ENCODE measurements at regions not wholly inside any gene's neighbourhood (a gene's known extent, or its start where the extent isn't known, plus 50 kb on each side); places are given as distances from the start of the nearest gene placed in this dataset.

GRCh38 chr12:93243689-93244513, 133.8 kb upstream of the NUDT4 start:
- DNase-seq (ENCODE audit: low read depth in 2 of 2), result no peak

DNA sequence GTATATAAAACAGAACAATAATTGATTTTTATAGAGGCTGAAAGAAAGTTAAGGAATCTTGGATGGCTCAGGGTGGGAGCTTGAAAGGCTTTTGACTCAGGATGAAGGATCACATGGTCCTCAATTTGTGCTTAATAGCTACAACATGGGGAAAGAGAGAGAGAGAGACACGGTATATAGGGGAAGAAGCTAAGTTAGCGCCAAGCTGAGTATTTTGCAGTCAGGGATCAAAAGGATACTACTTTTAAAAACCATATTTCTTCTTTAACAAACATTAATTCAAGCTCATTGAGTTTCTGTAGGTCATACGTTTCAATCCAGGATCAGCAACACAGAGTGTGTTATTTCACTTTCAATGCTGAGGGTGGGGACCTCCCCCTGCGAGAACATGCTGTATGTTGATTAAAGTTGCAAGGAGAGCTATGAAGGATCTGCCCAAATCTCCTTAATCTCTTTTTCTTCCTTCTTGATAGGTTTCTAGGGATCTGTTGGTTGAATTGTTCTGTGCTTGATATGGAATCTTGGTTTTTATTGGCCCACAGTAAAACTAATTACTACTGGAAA, 133.1 kb upstream of the NUDT4 start:
- no peak for DNase-seq (ENCODE audit: low read depth in 2 of 2)

- no peak for DNase-seq (ENCODE audit: low read depth in 2 of 2)
Measured at GRCh38 chr12:93245543-93245942, 132.2 kb upstream of the NUDT4 start.

- DNase-seq (ENCODE audit: low read depth in 2 of 2), result no peak
Measured at GRCh38 chr12:93247313-93247991, 130.3 kb upstream of the NUDT4 start.

DNA sequence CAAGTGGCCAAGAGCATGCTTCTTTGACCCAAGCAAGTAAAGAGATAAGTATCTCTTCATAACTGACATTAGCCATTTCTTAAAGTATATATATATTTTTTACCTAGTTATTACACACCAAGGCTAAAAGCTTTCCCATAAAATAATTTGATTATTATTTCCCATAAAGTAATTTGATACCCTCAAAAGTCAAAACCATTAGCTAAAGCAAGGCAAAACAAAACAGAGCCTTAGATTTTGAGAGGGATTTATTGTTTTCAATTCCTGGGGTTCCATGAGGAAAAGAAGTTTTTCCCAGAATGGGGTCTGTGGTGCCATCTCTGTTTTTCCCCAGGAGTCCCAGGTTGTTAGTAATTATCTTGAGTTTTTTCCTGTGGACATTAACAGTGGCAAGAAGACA, 125.5 kb upstream of the NUDT4 start:
- DNase-seq (ENCODE audit: low read depth in 2 of 2), result no peak

DNA sequence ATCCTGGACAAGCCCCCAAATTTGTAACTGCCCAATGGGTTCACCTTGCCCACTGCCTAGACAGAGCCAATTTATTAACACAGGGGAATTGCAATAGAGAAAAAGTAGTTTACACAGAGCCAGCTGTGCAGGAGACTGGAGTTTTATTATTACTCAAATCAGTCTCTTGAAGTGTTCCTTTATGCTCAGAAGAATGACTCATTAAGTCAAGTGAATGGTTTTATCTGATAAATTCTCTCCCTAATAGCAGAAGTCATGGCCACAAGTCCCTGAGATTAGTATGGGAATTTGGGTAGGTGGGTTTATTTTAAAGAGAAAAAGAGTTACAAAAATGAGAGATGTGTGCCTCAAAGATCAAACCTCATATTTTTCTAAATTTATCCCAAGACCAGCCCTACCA, 122.8 kb upstream of the NUDT4 start:
- no peak for DNase-seq (ENCODE audit: low read depth in 2 of 2)

- no peak for DNase-seq (ENCODE audit: low read depth in 2 of 2)
Measured at GRCh38 chr12:93256256-93256969, 121.3 kb upstream of the NUDT4 start.

DNA sequence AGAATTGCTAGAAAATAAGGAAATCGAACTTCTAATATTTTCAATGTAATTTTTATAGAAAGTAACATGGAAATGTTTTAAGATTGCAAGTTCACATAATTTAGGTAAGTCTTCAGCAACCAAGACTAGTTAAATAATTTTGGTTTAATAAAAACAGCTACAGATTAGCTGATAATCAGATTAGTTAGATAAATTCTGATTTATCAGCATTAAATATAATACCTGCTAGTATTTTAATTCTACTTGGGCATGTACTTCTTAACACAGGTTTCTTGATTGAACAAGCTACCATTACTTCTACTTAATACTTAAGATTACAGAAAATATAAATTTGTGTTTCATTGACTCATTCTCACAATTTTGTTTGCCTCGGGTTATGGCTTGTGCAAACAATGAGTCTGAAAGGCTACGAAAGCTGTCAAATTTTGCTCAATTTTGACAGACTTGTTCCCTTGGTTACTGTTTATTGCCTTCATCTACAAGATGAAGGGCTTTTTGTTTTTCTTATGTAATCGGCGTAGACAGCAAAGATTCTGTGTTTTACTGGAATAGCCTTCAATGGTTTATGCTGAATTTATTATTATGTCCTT, 116.1 kb upstream of the NUDT4 start:
- no peak for DNase-seq (ENCODE audit: low read depth in 2 of 2)

DNA sequence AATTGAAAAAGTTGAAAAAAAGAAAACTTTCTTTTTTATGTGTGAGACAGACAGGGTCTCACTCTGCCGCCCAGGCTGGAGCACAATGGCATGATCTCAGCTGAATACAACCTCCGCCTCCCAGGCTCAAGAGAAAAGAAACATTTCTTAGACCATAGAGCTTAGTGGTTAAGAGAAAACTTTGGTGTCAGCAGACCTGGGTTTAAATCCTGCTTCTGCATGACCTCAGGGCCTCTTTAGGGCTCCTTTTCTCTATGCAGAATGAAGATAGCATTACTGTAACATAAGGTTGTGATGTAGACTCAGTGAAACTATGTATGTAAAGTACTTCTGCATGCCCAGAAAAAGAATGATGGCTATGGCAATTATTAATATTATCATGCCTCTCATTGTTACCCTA, 104.7 kb upstream of the NUDT4 start:
- no peak for DNase-seq (ENCODE audit: low read depth in 2 of 2)

- DNase-seq (ENCODE audit: low read depth in 2 of 2), result no peak
Measured at GRCh38 chr12:93273834-93274564, 103.7 kb upstream of the NUDT4 start.

DNA sequence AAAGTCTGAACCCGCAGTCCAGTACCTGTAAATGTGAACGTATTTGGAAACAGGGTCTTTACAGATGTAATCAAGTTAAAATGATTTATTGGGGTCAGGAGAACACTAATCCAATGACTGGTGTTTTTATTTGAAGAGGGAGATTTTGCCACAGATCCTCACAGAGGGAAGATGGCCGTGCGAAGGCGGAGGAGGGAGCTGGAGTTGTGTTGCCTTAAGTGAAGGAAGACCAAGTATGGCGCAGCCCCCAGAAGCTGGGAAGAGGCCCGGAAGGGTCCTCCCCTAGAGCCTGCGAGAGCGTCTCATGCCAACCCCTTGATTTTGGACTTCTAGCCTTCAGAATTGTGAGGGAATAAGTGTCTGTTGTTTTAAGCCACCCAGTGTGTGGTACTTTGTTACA, 102.8 kb upstream of the NUDT4 start:
- DNase-seq (ENCODE audit: low read depth in 2 of 2), result no peak

DNA sequence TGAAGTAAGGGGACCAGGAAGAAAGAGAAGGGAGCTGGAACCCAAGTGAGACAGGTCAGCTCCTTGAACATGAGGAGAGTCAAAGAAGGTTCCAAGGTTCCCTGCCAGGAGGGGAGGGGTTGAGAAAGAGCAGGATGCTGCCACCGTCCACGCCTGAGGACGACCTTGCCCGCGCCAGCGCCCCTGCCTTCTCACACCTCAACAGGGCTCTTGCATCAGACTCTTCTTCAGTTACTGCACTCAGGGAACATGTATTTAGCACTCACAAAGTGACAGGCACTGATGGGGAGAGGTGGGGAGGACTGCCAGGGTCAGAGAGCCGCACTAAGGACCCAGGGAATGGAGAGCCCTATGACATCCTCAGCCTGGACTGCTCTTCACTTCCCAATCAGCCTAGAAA, 102.1 kb upstream of the NUDT4 start:
- DNase-seq (ENCODE audit: low read depth in 2 of 2), result no peak

GRCh38 chr12:93279565-93280412, 97.9 kb upstream of the NUDT4 start:
- no peak for DNase-seq (ENCODE audit: low read depth in 2 of 2)

DNA sequence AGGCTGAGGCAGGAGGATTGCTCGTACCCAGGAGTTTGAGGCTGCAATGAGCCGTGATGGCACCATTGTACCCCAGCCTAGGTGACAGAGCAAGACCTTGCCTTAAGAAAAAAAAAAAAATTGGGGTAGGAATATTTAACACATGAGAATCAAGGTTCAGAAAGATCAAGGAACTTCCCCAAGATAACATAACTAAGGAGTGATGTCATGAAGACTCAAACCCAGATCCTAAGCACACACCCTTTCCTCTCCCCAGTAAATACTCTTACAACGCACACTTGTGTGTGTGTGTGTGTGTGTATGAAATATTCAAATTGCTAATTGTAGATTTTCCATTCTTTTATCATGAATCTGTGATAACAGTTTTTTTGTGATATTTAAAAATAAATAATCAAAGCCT, 90.6 kb upstream of the NUDT4 start:
- DNase-seq (ENCODE audit: low read depth in 2 of 2), result no peak

GRCh38 chr12:93288626-93289025, 89.1 kb upstream of the NUDT4 start:
- no peak for DNase-seq (ENCODE audit: low read depth in 2 of 2)

DNA sequence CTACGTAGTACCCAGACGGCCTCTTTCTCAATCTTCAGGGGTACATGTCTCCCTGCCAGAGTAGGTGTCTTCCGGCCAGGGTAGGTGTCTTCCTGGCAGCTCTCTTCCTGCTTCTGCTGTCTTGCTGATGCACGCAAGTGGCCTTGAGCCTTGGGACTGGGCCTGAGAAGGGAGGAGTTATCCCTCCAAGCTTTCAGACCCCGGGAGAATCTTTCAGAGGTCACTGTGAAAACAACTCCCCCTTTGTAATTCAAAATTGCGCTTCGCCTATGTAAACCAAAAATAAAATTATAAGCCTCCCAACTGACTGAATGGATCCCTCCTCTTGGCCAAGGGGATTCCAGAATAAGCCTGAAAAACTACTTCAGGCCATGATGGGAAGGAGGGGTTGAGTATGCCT, 87.3 kb upstream of the NUDT4 start:
- DNase-seq (ENCODE audit: low read depth in 2 of 2), result no peak

DNA sequence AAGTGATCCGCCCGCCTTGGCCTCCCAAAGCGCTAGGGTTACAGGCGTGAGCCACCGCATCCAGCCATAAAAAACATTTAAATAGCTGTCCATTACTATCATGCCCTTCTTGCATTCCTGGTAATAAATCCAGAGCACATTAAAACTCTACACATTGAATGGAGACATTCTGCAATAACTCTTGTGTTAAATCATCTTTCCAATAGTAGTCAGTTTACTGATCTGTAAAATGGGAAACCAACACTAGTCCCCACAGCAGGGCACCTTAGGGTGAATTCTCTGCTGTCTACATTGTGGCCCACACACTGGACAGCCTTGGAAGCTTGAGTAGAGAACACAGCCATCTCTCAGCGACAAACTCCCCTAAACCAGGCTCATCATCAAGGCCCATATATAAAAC, 85.5 kb upstream of the NUDT4 start:
- no peak for DNase-seq (ENCODE audit: low read depth in 2 of 2)

DNA sequence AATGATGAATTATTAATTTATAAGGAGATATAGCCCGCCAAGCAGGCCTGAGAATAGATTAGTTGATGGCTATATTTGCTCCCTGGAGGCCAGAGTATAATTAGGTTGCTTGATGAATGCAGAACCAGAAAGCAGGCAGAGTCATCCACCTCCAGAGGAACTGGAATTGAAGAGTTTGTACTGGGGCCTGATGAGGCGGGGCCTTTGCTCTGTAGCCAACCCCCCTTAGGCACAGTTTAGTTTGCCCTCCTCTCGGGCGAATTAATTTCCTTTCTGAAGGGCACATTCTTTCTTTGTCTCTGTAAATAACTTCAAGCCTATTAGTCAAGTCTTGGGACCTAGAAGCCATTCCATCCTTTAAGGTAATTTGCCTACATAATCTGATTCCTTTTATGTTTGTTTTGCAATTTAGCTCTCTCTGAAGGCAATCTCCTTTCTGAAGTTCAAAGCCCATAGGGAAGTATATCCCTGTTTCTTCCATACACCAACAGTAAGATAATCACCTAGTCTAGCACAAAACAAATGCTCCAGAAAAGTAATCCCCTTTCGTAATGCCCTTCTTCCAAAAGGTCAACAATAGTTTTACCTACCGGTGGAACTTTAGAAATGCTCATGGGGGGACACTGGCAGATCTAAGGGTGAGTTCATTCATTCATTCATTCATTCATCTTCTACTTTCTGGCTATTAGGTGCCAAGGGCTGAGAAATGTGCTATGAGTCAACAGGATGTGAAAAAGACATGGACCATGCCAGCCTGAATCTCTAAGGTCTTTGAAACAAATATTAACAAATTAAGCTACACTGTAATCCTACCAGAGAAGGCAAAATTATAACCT, 84.8 kb upstream of the NUDT4 start:
- DNase-seq (ENCODE audit: low read depth in 2 of 2), result no peak

- no peak for DNase-seq (ENCODE audit: low read depth in 2 of 2)
Measured at GRCh38 chr12:93297032-93297431, 80.7 kb upstream of the NUDT4 start.

DNA sequence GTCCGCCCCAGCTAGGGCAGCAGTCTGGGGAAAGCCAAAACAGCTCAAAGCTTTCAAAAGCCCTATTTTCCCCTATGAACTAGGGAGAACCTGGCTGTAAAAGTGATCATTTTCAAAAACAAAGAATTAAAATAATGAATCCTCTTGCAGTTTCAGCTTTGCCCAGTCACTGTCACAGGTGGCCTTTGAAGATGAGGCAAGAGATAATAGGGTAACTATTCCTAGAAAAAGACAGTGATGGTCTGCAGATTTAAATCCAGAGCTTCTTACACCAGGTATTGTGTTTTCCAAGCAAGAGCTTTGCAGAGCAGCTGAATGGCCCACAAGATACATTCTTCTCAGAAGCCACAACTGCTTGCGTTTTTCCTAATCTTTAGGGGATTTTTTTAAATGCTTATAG, 80.2 kb upstream of the NUDT4 start:
- DNase-seq (ENCODE audit: low read depth in 2 of 2), result no peak

All from stimulated activated CD4-positive, alpha-beta T cell treated with anti-CD3 and anti-CD28 coated beads, Interleukin-4, amount 100 ng/mL, for 48 hours (primary cell).